ENCODE measurements at regions not wholly inside any gene's neighbourhood (a gene's known extent, or its start where the extent isn't known, plus 50 kb on each side); places are given as distances from the start of the nearest gene placed in this dataset.

GRCh38 chr20:10724449-10725173 lies 50.8 kb upstream of the JAG1 start:
- no peak for DNase-seq (ENCODE audit: low read depth in 2 of 2)

- DNase-seq (ENCODE audit: low read depth in 2 of 2), result no peak
Observed at GRCh38 chr20:10728873-10729670, 55.3 kb upstream of the JAG1 start.

- DNase-seq (ENCODE audit: low read depth in 2 of 2), result no peak
Observed at GRCh38 chr20:10729785-10730184, 56.0 kb upstream of the JAG1 start.

- DNase-seq (ENCODE audit: low read depth in 2 of 2), result no peak
Observed at GRCh38 chr20:10730629-10731183, 56.9 kb upstream of the JAG1 start.

- DNase-seq (ENCODE audit: low read depth in 2 of 2), result no peak
Observed at GRCh38 chr20:10731190-10731965, 57.6 kb upstream of the JAG1 start.

- no peak for DNase-seq (ENCODE audit: low read depth in 2 of 2)
Observed at GRCh38 chr20:10733122-10733521, 59.3 kb upstream of the JAG1 start.

- no peak for DNase-seq (ENCODE audit: low read depth in 2 of 2)
Observed at GRCh38 chr20:10735195-10735949, 61.6 kb upstream of the JAG1 start.

- no peak for DNase-seq (ENCODE audit: low read depth in 2 of 2)
Observed at GRCh38 chr20:10739134-10739533, 65.3 kb upstream of the JAG1 start.

GRCh38 chr20:10739566-10739965 lies 65.8 kb upstream of the JAG1 start:
- no peak for DNase-seq (ENCODE audit: low read depth in 2 of 2)

- DNase-seq (ENCODE audit: low read depth in 2 of 2), result no peak
Observed at GRCh38 chr20:10741060-10741459, 67.3 kb upstream of the JAG1 start.

- DNase-seq (ENCODE audit: low read depth in 2 of 2), result no peak
Observed at GRCh38 chr20:10745790-10746189, 72.0 kb upstream of the JAG1 start.

GRCh38 chr20:10747019-10747418 lies 73.2 kb upstream of the JAG1 start:
- DNase-seq (ENCODE audit: low read depth in 2 of 2), result no peak

GRCh38 chr20:10749084-10749483 lies 75.3 kb upstream of the JAG1 start:
- no peak for DNase-seq (ENCODE audit: low read depth in 2 of 2)

- DNase-seq (ENCODE audit: low read depth in 2 of 2), result no peak
Observed at GRCh38 chr20:10752206-10752605, 78.4 kb upstream of the JAG1 start.

- no peak for DNase-seq (ENCODE audit: low read depth in 2 of 2)
Observed at GRCh38 chr20:10754824-10755223, 81.0 kb upstream of the JAG1 start.

- DNase-seq (ENCODE audit: low read depth in 2 of 2), result no peak
Observed at GRCh38 chr20:10758446-10758845, 84.6 kb upstream of the JAG1 start.

- no peak for DNase-seq (ENCODE audit: low read depth in 2 of 2)
Observed at GRCh38 chr20:10761232-10761631, 87.4 kb upstream of the JAG1 start.

- no peak for DNase-seq (ENCODE audit: low read depth in 2 of 2)
Observed at GRCh38 chr20:10761786-10762185, 88.0 kb upstream of the JAG1 start.

- no peak for DNase-seq (ENCODE audit: low read depth in 2 of 2)
Observed at GRCh38 chr20:10762216-10762615, 88.4 kb upstream of the JAG1 start.

GRCh38 chr20:10763112-10763511 lies 89.3 kb upstream of the JAG1 start:
- DNase-seq (ENCODE audit: low read depth in 2 of 2), result no peak

- DNase-seq (ENCODE audit: low read depth in 2 of 2), result no peak
Observed at GRCh38 chr20:10769700-10770099, 95.9 kb upstream of the JAG1 start.
